RCC 7860 (cell line): ENCODE measurements at regions not wholly inside any gene's neighbourhood (a gene's known extent, or its start where the extent isn't known, plus 50 kb on each side); places are given as distances from the start of the nearest gene placed in this dataset.

Experiments
- DNase-seq: peaks from one replicate; pipeline ENCODE4 v3.0.0-alpha.2; 2015; ENCODE audit warnings: low spot score
- FAIRE-seq: peaks from 2 replicates; lab custom pipeline; 2012; peaks lifted over from hg19 to GRCh38; lab: Jason Lieb, UNC

GRCh38 chr2:196475611-196476010 is 163.9 kb upstream of the CCDC150 start:
- FAIRE-seq (no peak), DNase-seq (no peak)

DNA sequence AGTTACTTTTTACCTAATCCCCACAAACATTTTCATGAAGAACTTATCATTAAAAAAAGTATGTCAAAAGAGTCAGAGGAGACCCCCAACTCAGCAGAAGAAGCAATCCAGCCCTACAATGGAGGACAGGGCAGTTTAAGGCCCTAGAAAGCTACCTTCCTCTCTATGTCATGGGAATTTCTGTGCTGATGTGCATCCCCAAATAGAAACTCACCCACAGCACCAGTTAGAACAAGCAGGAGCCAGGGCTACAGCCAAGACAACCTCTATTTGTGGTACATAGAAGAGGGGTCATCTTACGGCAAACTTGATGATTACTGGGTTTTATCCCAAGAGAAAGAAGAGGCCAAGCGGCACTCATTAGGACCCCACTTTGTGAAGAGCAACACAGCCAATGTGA is 160.9 kb upstream of the CCDC150 start:
- FAIRE-seq, result no peak

GRCh38 chr2:196479350-196479749 is 160.2 kb upstream of the CCDC150 start:
- DNase-seq, result peak; percentile 44
- FAIRE-seq, result peak; percentile 90

More for the DNA sequence above, 160.9 kb upstream of the CCDC150 start:
- no peak for DNase-seq

DNA sequence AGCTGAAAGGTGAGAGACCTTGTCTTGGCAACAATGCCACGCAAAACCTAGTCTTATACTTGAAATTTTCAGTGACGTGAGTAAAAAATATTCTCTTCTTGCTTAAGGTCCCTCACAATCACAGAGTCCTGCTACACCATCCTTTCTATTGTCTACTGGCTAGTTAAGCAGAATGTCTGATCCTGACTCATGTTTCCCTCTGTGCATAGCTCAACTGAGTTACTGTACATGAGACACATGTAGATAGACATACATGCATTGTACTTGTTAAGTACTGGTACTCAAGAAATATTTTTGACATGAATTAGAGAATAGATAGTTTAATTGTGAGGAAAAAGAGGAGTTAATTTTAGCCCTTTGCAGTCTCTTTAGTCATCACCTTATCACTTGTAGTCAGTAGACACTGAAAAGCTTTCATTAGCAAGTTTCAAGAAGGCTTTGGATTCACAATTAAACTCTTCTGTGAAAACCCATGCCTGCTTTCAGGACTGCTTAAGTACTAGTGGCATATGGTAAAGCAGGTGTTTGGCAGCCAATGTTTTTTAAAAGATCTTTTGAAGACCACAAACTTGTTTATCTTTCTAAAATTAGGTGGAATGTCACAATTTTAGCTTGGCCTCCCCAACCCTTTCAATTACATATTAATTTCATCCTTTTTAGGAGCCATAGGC is 158.7 kb upstream of the CCDC150 start:
- FAIRE-seq (no peak), DNase-seq (no peak)

DNA sequence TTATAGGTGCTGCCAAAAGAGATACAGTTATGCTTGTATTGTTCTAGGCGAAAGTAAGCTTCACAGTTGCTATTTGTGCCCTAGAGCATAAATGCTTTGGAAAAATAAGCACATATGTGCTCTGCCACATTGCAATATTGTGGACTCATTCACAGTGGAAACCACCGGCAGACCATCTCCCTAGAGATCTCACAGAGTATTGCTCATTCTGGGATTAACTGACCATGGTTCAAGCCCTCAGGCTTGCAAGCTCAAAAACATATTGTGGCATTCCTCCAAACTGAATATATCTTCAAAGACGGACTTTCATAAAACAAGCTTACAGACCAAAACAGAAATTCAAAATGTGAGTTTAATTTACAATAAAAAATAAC is 158.2 kb upstream of the CCDC150 start:
- no peak for DNase-seq
- FAIRE-seq, result no peak

GRCh38 chr2:196482119-196483065 is 157.1 kb upstream of the CCDC150 start:
- FAIRE-seq (peak; percentile 60), DNase-seq (peak; percentile 33)

GRCh38 chr2:196486146-196486545 is 153.4 kb upstream of the CCDC150 start:
- DNase-seq, result no peak
- no peak for FAIRE-seq

GRCh38 chr2:196487417-196487816 is 152.1 kb upstream of the CCDC150 start:
- FAIRE-seq (no peak), DNase-seq (no peak)

- FAIRE-seq (no peak), DNase-seq (no peak)
Observed at GRCh38 chr2:196489371-196489770, 150.1 kb upstream of the CCDC150 start.

- FAIRE-seq, result no peak
- DNase-seq, result no peak
Observed at GRCh38 chr2:196492946-196493345, 146.6 kb upstream of the CCDC150 start.

DNA sequence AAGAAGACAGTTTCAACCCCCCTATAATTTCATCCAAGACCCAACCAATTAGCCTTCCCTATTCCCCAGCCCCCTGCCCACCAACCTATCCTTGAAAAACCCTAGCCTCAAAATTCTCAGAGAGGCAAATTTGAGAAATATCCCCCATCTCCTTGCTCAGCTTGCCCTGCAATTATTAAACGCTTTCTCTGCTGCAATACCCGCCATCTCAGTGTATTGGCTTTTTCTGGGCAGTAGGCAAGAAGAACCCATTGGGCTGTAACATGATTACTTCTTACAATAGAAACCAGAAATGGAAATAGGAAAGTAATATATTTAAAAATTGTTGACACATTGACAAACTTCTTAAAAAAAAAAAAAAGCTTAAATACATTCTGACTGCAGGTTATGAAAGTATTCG is 140.6 kb upstream of the CCDC150 start:
- FAIRE-seq (no peak), DNase-seq (no peak)

DNA sequence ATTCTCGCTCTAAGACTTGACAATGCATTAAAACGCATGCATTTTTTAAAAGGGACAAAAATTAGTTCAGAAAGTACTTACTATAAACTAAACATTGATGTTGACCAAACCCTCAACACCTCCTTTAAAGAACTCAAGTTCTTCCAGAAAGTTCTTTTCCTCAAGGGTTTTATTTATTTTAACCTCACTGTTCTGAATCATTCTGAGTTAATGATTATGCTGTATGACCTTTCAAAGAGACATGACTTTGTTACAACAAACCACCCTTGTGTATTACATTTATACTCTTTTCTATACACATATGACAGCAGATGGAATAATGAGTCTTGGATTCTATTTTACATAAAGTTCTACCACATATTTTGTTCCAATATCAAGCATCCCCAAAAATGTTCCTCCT is 139.8 kb upstream of the CCDC150 start:
- FAIRE-seq (no peak), DNase-seq (no peak)

DNA sequence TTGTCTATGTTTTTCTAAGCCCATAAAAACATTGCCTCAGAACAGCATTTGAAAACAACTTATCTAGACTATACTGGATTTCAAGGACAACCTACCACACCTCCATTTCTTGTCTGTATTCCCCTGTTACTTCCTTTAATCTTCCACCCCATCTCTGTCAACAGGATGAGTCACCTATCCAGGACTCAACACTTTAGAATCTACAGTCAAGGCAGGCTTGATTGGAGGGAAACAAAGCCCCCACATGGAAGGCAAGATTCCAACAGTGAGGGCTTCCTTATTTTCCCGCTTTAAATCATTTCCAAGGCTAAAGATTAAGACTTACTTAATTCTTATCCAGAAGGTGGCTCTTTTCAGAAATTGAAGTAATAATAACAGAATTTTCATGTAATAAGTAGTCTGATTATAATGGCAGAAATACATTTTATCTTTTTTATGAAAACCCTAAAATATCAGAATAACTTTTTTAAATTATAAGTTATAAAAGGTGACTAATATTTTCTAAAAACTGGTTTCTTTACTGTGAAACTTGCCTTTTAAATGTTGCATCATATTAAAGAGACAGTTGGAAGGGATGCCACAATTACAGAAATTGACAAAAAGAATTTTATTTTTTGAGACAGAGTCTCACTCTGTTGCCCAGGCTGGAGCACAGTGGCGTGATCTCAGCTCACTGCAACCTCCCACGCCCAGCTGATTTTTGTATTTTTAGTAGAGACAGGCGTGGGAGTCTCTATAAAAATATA is 138.7 kb upstream of the CCDC150 start:
- FAIRE-seq, result no peak
- DNase-seq, result peak; percentile 27

- no peak for FAIRE-seq
- DNase-seq, result no peak
Observed at GRCh38 chr2:196501836-196502235, 137.7 kb upstream of the CCDC150 start.

DNA sequence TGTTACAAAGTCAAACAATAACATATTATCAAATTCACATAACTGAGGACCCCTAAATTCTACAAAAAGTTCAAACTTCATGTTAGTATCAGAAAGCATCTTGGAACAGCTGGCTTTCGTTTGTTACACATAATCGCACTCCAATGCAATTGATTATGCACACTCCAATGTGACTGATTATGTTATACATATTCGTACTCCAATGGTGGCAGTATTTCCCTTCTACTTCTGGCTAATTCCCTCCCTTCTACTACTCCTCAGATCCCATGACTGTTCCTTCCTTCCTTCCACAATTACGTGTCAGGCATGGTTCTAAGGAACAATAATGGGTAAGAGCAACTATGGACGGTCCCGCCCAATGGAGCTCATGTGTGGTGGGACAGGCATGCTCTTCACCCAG is 137.1 kb upstream of the CCDC150 start:
- no peak for FAIRE-seq
- DNase-seq, result no peak

- DNase-seq, result no peak
- FAIRE-seq, result no peak
Observed at GRCh38 chr2:196503398-196503797, 136.1 kb upstream of the CCDC150 start.

DNA sequence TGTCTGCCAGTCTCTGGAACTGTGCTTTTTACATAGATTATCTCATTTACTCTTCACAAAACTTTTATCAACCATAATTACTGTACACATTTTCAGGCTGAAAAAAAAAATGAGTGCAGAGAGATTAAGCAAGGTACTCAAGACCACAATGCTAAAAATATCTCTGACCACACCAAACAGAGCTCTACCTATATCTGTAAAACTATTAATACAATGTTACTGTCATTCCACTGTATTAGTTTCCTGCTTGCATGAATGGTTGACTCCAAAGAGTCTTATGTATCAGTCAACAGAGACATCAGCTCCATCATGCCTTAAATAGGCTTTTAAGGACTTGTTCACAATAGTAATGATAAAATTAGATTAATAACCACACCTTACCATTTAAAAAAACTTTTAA is 134.7 kb upstream of the CCDC150 start:
- DNase-seq (no peak), FAIRE-seq (no peak)

DNA sequence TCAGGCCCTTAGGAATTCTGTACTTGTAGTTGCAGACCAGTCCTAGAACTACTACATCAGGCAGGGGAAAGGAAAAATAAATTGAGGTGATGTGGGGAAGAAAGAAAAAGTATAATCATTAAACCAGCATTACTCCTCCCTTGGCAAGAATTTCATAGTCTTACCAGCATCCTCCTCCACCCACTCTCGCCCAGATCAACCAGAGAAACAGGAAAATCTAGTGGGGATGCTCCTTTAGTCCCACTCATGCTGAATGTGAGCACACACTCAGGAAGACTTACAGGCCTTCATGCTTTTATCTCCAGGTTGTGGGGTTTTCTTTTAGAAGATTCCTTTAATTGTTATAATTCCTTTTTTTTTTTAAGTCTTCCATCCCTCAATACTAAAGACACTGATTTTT is 129.3 kb upstream of the CCDC150 start:
- FAIRE-seq (no peak), DNase-seq (no peak)

DNA sequence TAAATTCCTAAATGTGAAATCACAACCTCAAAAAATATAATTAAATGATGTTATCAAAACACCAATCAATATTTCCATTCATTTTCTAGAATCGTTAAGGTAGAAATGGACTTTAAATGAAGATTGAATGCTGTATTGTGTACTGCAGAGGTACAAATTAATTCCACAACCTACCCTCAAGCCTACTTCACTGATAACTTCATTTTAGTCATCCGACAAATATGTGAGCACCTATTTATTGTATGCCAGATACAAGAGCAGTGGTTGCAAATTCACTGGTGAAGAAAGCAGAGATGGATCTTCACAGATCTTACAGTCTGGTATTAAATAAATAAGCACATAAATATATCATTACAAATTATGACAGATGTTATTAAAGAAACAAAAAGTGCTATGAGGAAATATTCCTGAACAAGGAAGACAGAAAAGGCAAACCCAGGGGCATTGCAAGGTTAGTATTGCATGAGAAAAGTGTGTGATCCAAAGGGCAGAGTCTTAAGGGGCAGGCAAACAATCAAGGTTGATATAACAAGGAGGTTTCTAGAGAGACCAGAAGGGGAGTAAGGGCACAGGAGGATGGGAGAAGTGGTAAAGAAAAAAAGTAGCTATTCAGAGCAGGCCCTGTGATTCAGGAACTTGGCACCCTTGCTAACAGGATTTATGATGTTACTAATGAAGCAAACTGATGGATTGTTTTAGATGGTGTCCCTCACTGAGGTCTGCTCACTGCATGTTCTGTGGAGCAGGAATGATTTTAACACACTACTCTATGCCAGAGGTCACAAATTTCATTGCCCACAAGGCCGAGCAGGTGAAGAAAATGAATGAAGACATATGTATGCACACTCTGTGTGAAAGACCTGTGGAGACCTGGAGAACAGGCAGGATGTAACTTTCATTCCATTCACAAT is 128.0 kb upstream of the CCDC150 start:
- FAIRE-seq (no peak), DNase-seq (no peak)

- FAIRE-seq (no peak), DNase-seq (no peak)
Observed at GRCh38 chr2:196513796-196514526, 125.6 kb upstream of the CCDC150 start.
